Embryonic facial prominence (tissue), 1 donor: ENCODE measurements at regions not wholly inside any gene's neighbourhood (a gene's known extent, or its start where the extent isn't known, plus 50 kb on each side); places are given as distances from the start of the nearest gene placed in this dataset.
"Not testable (repeated sequence)": the region's sequence is repeated elsewhere in the genome, so short reads cannot be mapped to it uniquely, and the experiment has no call there.

Experiments used
- DNase-seq: peaks from one replicate; pipeline ENCODE4 v3.0.0-alpha.2; 2016; ENCODE audit errors: extremely low spot score

GRCh38 chr1:217138173-217138765, 415.0 kb upstream of the ESRRG start:
- DNase-seq = no peak

GRCh38 chr1:217137210-217137881, 414.1 kb upstream of the ESRRG start:
- DNase-seq = no peak

- no peak for DNase-seq
Measured at GRCh38 chr1:217136895-217137205, 413.6 kb upstream of the ESRRG start.

DNA sequence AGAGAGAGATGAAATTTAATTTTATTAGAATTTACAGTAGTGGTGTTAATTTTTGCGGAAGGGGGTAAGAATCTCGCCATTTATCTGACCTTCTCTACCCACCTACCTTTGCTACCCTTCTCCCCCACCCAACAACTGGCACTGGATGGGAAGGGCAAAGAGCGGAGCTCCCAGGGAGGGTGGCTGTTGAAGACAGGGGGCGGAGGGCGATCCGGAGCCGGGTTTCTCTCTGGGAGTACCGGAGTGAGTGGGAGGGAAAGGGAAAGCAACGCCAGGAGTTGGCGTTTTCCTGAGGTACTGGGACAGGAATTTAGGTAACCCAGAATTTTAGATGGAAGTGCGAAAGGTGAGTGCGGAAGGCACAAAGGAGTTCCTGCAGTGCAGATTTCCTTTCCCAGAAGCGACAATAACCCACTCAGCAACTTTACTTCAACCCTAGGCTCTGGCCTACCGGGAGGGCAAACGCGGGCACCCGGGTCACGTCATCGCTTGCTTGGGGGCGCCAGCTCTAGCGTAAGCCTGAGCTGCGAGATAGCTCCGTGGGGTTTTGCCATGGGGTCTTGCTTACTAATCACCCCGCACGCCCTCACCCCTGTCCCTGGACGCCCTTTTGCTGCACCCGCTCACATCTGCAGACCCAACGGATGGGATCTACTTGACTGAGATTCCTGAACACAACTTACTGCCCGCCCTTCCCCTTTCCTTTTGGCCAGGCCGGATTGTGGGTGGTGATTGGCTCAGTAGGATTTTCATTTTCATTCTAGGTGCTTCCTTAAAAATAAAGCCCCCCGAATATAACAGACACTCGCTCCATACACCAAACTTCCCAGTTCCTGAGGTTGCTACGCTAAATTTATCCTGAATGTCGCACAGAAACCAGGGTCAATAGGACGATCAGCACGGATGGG, 413.0 kb upstream of the ESRRG start:
- no peak for DNase-seq

DNA sequence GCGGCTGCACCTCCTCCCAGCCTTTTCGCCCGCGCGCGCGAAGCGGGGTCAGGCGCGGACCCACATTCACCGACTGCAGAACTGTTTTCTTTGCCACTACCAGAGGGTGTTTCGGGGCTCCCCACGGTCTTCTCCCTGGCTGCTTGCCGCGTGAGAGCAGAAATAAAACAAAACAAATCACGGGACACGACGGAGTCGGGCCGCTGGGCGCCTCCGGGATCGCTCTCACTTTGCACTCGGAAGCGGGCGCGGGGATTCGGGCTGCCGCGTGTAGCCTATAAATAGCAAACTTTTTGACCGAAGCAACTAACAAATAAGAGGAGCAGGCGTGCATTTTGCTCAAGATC, 412.3 kb upstream of the ESRRG start:
- no peak for DNase-seq

GRCh38 chr1:217134857-217135568, 411.8 kb upstream of the ESRRG start:
- no peak for DNase-seq

GRCh38 chr1:217133958-217134856, 411.0 kb upstream of the ESRRG start:
- DNase-seq = no peak

GRCh38 chr1:217133092-217133491, 409.9 kb upstream of the ESRRG start:
- no peak for DNase-seq

DNA sequence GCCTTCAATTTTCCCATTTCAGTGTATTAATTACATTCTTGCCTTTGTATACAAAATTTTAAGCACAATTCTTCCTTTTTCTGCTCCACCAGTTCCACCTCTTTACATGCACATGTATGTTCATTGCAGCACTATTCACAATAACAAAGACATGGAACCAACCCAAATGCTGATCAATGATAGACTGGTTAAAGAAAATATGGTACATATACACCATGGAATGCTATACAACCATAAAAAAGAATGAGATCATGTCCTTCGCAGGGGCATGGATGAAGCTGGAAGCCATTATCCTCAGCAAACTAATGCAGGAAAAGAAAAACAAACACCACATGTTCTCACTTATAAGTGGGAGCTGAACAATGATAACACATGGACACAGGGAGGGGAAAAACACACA, 400.1 kb upstream of the ESRRG start:
- DNase-seq = not testable (repeated sequence)

GRCh38 chr1:217117973-217118465, 394.8 kb upstream of the ESRRG start:
- DNase-seq = no peak

- DNase-seq = no peak
Measured at GRCh38 chr1:217115404-217116380, 392.5 kb upstream of the ESRRG start.

DNA sequence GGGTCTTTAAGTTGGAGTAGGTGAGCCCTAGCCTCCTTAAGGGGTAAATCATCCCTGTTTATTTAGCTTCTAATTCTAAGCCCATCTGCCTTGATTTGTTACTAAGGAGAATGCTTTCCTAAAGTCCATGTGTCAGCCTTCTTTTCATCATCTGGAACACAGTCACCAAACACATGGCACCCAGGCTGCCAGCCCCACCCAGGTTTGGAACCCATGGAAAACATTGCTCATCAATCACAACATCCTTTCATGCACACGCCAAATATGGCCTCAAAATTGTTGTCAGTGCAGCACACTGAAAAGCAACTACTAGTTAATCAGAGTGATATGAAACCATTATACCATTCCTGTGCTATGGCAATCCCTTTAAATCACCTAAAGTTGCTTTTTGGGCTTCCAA, 386.7 kb upstream of the ESRRG start:
- no peak for DNase-seq

GRCh38 chr1:217106231-217106901, 383.1 kb upstream of the ESRRG start:
- no peak for DNase-seq

GRCh38 chr1:217105437-217105836, 382.2 kb upstream of the ESRRG start:
- no peak for DNase-seq

GRCh38 chr1:217097819-217098218, 374.6 kb upstream of the ESRRG start:
- no peak for DNase-seq

- DNase-seq = no peak
Measured at GRCh38 chr1:217096200-217096599, 373.0 kb upstream of the ESRRG start.

DNA sequence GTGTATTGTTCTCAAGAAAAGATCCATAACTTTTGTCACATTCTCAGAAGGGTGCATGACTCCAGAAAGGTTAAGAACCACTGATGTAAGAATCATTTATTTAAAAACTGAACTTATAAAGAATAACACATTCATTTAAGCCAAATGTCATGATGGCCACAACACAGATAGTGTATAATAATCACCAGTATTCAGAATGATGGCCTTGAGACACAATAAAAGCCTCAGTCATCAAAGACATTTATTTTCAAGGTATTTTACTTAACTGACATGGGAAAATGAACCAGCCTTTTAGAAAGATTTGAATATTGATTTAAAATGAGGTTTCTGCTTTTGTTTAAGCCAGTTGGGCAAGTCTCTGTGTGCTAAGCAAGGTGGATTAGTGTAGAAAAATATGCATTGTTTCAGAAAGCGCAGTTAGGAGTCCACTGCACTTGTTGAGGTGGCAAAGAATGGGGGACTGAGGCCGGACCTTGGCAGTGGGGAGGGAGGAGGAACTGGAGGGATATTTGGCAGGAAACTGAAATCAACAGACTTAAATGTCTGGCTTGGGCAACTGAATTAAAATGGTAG, 371.9 kb upstream of the ESRRG start:
- no peak for DNase-seq

- DNase-seq = no peak
Measured at GRCh38 chr1:217091561-217091960, 368.3 kb upstream of the ESRRG start.
